ENCODE measurements at regions not wholly inside any gene's neighbourhood (a gene's known extent, or its start where the extent isn't known, plus 50 kb on each side); places are given as distances from the start of the nearest gene placed in this dataset.

GRCh38 chr2:21924640-21925285 is 801.0 kb downstream of the TDRD15 start:
- no peak for DNase-seq

- DNase-seq, result no peak
These were observed 804.5 kb downstream of the TDRD15 start for GRCh38 chr2:21928292-21928691.

GRCh38 chr2:21930226-21930625 is 806.5 kb downstream of the TDRD15 start:
- DNase-seq, result no peak

- no peak for DNase-seq
These were observed 816.2 kb downstream of the TDRD15 start for GRCh38 chr2:21939967-21940366.

- no peak for DNase-seq
These were observed 820.8 kb downstream of the TDRD15 start for GRCh38 chr2:21944536-21944935.

- DNase-seq, result no peak
These were observed 821.9 kb downstream of the TDRD15 start for GRCh38 chr2:21945658-21946057.

GRCh38 chr2:21947046-21947445 is 823.3 kb downstream of the TDRD15 start:
- no peak for DNase-seq

- DNase-seq, result no peak
These were observed 842.4 kb downstream of the TDRD15 start for GRCh38 chr2:21966139-21966538.

- DNase-seq, result no peak
These were observed 847.2 kb downstream of the TDRD15 start for GRCh38 chr2:21970971-21971370.

GRCh38 chr2:21972586-21972985 is 848.8 kb downstream of the TDRD15 start:
- DNase-seq, result peak in 1 of 56 donors; percentile 1

- DNase-seq, result no peak
These were observed 857.4 kb downstream of the TDRD15 start for GRCh38 chr2:21981127-21981526.

GRCh38 chr2:21993002-21993401 is 869.2 kb downstream of the TDRD15 start:
- no peak for DNase-seq

GRCh38 chr2:21996339-21996738 is 872.6 kb downstream of the TDRD15 start:
- no peak for DNase-seq

- no peak for DNase-seq
These were observed 875.8 kb downstream of the TDRD15 start for GRCh38 chr2:21999522-21999921.

- no peak for DNase-seq
These were observed 878.3 kb downstream of the TDRD15 start for GRCh38 chr2:22002066-22002465.

GRCh38 chr2:22003270-22003669 is 879.5 kb downstream of the TDRD15 start:
- DNase-seq, result no peak

GRCh38 chr2:22011048-22011447 is 887.3 kb downstream of the TDRD15 start:
- no peak for DNase-seq

- no peak for DNase-seq
These were observed 896.4 kb downstream of the TDRD15 start for GRCh38 chr2:22020091-22020742.

- DNase-seq, result no peak
These were observed 903.7 kb downstream of the TDRD15 start for GRCh38 chr2:22027345-22028005.

GRCh38 chr2:22035361-22035830 is 911.6 kb downstream of the TDRD15 start:
- DNase-seq, result no peak

GRCh38 chr2:22037274-22037673 is 913.5 kb downstream of the TDRD15 start:
- DNase-seq, result peak in 18 of 56 donors; percentile 0 to 32 (median 4)

- DNase-seq, result no peak
These were observed 920.0 kb downstream of the TDRD15 start for GRCh38 chr2:22043784-22044183.

All from nucleus accumbens (tissue), 56 donors.